CD4-positive, alpha-beta memory T cell (primary cell): ENCODE measurements at regions not wholly inside any gene's neighbourhood (a gene's known extent, or its start where the extent isn't known, plus 50 kb on each side); places are given as distances from the start of the nearest gene placed in this dataset.

Source experiments
- CTCF ChIA-PET: fragments of 350-600 bp; sonication (Branson Sonifier 250); formaldehyde crosslinking; loops from one replicate; lab custom pipeline; 2021; ENCODE audit warnings: inconsistent platforms; ENCODE audit not compliant: partially characterized antibody; lab: Charles Lee
- POLR2A ChIA-PET: fragments of 350-600 bp; sonication (Branson Sonifier 250); formaldehyde crosslinking; loops from one replicate; lab custom pipeline; 2021; ENCODE audit not compliant: partially characterized antibody; lab: Charles Lee
- DNase-seq, 5 donors: peaks; one replicate each; pipeline versions ENCODE4 v3.0.0 to v3.0.0-alpha.2; 2020 to 2022; ENCODE audit warnings: mixed read lengths in 1 of 5
- H3K27ac ChIP-seq: one replicate; pipeline ENCODE4 v1.7.0; 2013; ENCODE audit warnings: low read depth, low read length
- H3K27me3 ChIP-seq: 2 replicates; pipeline ENCODE4 v1.7.0; 2013; ENCODE audit warnings: mild to moderate bottlenecking, low read length, moderate library complexity; ENCODE audit not compliant: insufficient read depth
- H3K36me3 ChIP-seq: 2 replicates; pipeline ENCODE4 v1.7.0; 2013; ENCODE audit warnings: mild to moderate bottlenecking, low read length, moderate library complexity; ENCODE audit not compliant: insufficient read depth
- H3K4me1 ChIP-seq: 2 replicates; pipeline ENCODE4 v1.7.0; 2013; ENCODE audit warnings: mild to moderate bottlenecking, low read length, moderate library complexity; ENCODE audit not compliant: insufficient read depth
- H3K4me3 ChIP-seq, 2 donors: one replicate each; pipeline ENCODE4 v1.7.0; 2013; ENCODE audit warnings: low read length in 2 of 2, mild to moderate bottlenecking in 1 of 2
- H3K9me3 ChIP-seq, 2 donors: one replicate each; pipeline ENCODE4 v1.7.0; 2013; ENCODE audit warnings: low read length in 2 of 2, control low read depth in 1 of 2; ENCODE audit not compliant: control insufficient read depth in 1 of 2
- H3K27ac Mint-ChIP-seq, 7 donors: one replicate each; pipeline ENCODE4 v1.8.0; 2020 to 2021; ENCODE audit warnings: mixed read lengths in 7 of 7, mild to moderate bottlenecking in 6 of 7, inconsistent platforms in 3 of 7, moderate library complexity in 3 of 7
- H3K27me3 Mint-ChIP-seq, 2 donors: one replicate each; pipeline ENCODE4 v1.8.0; 2020 to 2021; ENCODE audit warnings: mixed read lengths in 2 of 2
- H3K36me3 Mint-ChIP-seq, 2 donors: one replicate each; pipeline ENCODE4 v1.8.0; 2020 to 2021; ENCODE audit warnings: mixed read lengths in 2 of 2, inconsistent platforms in 1 of 2, mild to moderate bottlenecking in 1 of 2
- H3K4me1 Mint-ChIP-seq, 4 donors: one replicate each; pipeline ENCODE4 v1.8.0; 2020 to 2021; ENCODE audit warnings: mixed read lengths in 4 of 4, mild to moderate bottlenecking in 1 of 4
- H3K4me3 Mint-ChIP-seq, 8 donors: one replicate each; pipeline ENCODE4 v1.8.0; 2020 to 2021; ENCODE audit warnings: mixed read lengths in 8 of 8, mild to moderate bottlenecking in 7 of 8, moderate library complexity in 6 of 8, inconsistent platforms in 3 of 8
- H3K9me3 Mint-ChIP-seq, 8 donors: one replicate each; pipeline ENCODE4 v1.8.0; 2020 to 2021; ENCODE audit warnings: mixed read lengths in 8 of 8, mild to moderate bottlenecking in 5 of 8, inconsistent platforms in 3 of 8, moderate library complexity in 1 of 8
- intact Hi-C: fragments of 100-400 bp; cut with micrococcal nuclease; formaldehyde crosslinking; loops from one replicate; pipeline ENCODE4 v1.15.1; 2023

DNA sequence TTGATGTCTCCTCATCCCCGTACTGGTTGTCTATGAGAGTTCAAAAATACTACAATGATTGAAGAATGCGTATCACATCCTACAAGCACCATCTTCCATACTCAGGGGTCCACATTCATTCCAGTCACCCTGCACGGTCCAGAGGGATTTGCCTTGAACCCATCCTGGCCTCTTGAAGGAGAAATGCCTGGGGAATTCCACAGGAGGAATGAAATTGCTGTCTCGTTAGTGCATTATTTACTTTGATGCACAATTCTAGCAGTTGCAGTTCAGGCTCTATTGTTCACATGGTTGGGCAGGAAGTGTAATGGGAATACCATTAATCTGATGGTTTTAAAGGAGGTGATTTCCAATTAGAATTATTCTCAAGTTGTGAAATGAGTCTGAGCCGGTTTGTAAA lies 369.1 kb upstream of the XYLT1 start:
- no peak overlapping the region for H3K27ac ChIP-seq
- no peak for DNase-seq
- Mint-ChIP-seq H3K9me3 (peaks cover 0 to 3% (median 0%) of the 10 kb centered on the region in 8 donors), H3K36me3 (no peaks in the 10 kb centered on the region), H3K27ac (no peak overlapping the region), H3K4me3 (no peak overlapping the region), H3K4me1 (peaks cover 0 to 2% (median 0%) of the 10 kb centered on the region in 4 donors), H3K27me3 (peaks cover 3 to 5% of the 10 kb centered on the region in 2 donors)
- H3K9me3 ChIP-seq = no peaks in the 10 kb centered on the region
- POLR2A ChIA-PET = no interaction called here
- intact Hi-C loops = no loop called here
- no peaks in the 10 kb centered on the region for H3K36me3 ChIP-seq
- no peaks in the 10 kb centered on the region for H3K27me3 ChIP-seq
- CTCF ChIA-PET = no interaction called here
- no peak overlapping the region for H3K4me3 ChIP-seq
- H3K4me1 ChIP-seq = no peaks in the 10 kb centered on the region

DNA sequence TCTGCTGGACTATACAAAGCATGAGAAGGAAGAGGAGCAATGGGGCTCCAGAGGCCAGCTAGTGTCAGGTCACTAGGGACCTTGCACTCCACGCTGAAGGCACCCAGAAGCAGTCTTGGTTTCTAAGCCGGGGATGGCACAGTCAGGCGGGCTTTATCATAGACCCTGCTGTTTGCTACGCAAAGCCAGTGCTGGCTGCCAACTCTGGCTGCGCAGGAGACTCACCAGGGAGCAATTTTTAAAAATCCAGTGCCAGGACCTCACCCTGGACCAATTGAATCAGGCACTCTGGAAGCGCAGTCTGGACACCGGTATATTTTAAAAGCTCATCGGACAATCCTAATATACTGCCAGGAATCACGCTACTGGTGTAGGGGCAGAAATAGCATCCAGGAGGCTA lies 368.5 kb upstream of the XYLT1 start:
- Mint-ChIP-seq H3K27ac (no peak overlapping the region), H3K9me3 (peaks cover 0 to 3% (median 0%) of the 10 kb centered on the region in 8 donors), H3K4me1 (peaks cover 0 to 2% (median 0%) of the 10 kb centered on the region in 4 donors), H3K36me3 (no peaks in the 10 kb centered on the region), H3K4me3 (no peak overlapping the region), H3K27me3 (peaks cover 4 to 8% of the 10 kb centered on the region in 2 donors)
- Histone ChIP-seq H3K4me1 (no peaks in the 10 kb centered on the region), H3K4me3 (no peak overlapping the region), H3K9me3 (no peaks in the 10 kb centered on the region), H3K27ac (no peak overlapping the region), H3K36me3 (no peaks in the 10 kb centered on the region), H3K27me3 (no peaks in the 10 kb centered on the region)
- intact Hi-C loops = no loop called here
- POLR2A ChIA-PET = no interaction called here
- CTCF ChIA-PET = no interaction called here
- no peak for DNase-seq

DNA sequence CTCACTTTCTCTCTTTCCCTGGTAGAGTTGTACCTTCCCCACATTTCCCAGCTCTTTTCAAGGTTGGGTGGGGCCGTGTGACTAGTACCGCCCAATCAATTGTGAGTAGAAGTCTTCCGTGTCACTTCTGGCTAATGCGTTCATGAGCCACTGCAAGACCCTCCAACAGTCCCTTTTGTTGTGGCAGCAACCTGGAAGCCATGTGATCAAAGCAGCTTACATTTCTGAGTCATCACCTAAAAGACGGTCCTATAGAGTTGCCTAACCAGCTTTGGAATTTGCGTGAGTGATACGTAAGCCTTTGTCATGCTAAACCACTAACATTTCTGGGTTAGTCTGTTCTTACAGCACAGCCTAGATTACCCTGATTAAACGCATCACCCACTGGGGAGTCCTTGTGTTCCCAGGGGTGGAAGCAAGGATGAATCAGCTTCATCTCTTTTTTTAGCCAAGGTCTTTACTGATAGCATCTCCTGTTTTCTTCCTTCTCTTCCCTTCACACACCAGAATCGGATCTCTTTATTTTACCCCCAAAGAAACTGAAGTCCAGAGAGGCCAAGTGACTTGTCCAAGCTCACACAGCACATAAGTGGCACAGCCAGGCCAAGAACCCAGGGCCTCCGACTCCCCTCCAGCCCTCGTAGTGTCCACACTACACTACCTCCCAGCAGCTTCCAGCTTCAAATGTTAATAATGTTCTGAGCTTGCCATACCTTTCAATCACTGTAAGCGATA lies 366.3 kb upstream of the XYLT1 start:
- Histone ChIP-seq H3K27me3 (no peaks in the 10 kb centered on the region), H3K4me3 (no peak overlapping the region), H3K27ac (no peak overlapping the region), H3K36me3 (no peaks in the 10 kb centered on the region), H3K9me3 (no peaks in the 10 kb centered on the region), H3K4me1 (no peaks in the 10 kb centered on the region)
- Mint-ChIP-seq H3K27me3 (peaks cover 4 to 9% of the 10 kb centered on the region in 2 donors), H3K4me3 (no peak overlapping the region), H3K9me3 (no peaks in the 10 kb centered on the region), H3K4me1 (peaks cover 0 to 2% (median 0%) of the 10 kb centered on the region in 4 donors), H3K36me3 (no peaks in the 10 kb centered on the region), H3K27ac (no peak overlapping the region)
- intact Hi-C loops = no loop called here
- CTCF ChIA-PET = no interaction called here
- POLR2A ChIA-PET = no interaction called here
- DNase-seq = no peak

DNA sequence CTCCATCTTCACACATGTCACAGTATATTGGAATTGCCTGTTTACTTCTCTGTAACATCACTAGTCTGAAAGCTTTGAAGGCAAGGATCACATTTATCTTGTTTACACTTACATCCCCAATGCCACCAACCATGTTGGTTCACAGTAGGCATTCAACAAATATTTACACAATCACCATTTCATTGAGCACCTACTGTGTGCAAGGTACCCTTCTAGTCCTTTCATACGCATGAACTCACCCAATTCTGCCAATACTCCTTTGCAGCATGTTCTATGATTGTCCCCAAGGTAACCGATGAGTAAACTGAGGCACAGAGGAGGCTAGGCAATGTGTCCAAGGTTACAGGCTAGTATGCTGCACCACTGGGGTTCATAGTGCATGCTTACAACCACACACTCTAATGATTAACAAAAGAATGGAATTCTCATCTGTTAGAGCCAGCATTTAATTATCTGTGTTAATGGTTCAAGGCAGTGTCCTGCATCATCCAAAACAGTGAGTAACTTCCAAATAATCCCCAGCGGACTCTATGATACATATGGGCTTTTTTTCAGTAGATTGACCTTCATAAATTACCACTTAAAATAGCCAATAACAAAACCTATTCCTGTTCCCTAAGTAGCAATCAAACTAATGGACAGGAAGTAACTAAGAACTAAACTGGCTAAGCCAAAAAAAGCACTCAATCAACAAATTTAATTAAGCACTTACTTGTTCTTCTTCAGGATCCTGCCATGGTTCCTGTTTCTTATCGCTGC lies 364.5 kb upstream of the XYLT1 start:
- no peak for DNase-seq
- Histone ChIP-seq H3K27me3 (no peaks in the 10 kb centered on the region), H3K36me3 (no peaks in the 10 kb centered on the region), H3K4me1 (no peaks in the 10 kb centered on the region), H3K4me3 (no peak overlapping the region), H3K9me3 (no peaks in the 10 kb centered on the region), H3K27ac (no peak overlapping the region)
- Mint-ChIP-seq H3K9me3 (no peaks in the 10 kb centered on the region), H3K4me1 (no peaks in the 10 kb centered on the region), H3K27me3 (peaks cover 4 to 9% of the 10 kb centered on the region in 2 donors), H3K27ac (no peak overlapping the region), H3K4me3 (no peak overlapping the region), H3K36me3 (no peaks in the 10 kb centered on the region)
- intact Hi-C loops = no loop called here
- CTCF ChIA-PET = no interaction called here
- POLR2A ChIA-PET = no interaction called here

DNA sequence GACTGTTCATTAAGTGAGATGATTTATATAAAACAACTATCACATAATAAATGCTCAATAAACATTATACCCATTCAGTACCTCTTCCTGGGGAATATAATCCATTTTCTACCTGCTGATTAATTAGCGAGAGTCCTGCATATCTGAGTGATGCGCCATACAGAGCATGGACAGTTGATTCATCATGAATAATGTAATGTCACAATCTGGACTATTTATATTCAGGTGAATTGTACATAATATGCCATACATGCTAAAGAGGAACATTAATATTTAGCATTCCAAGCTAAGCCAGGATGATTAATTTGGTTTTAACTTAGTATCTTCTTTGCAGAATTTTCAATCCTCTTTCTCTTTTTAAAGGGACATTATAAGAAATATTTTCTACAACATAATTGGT lies 362.0 kb upstream of the XYLT1 start:
- intact Hi-C loops = no loop called here
- CTCF ChIA-PET = no interaction called here
- no peaks in the 10 kb centered on the region for H3K4me1 Mint-ChIP-seq

DNA sequence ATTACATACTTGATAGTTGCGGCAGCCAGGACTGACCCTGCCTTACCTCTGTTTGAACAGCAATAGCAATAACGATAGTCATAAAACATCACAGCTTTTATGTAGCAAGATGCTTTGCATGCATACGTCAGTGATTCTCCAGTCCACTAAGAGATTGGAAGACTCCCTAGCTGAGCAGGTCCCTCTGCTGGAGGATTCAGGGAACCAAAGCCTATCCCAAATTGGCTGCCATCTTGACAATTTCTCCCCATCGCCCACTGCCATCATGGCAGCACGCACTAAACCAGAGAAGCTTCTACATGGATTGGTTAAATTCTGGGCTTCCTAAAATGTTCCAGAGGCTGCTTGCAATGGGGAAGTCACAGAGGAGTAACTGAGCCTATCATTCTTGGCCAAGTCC lies 360.6 kb upstream of the XYLT1 start:
- Mint-ChIP-seq H3K36me3 (no peaks in the 10 kb centered on the region), H3K9me3 (no peaks in the 10 kb centered on the region), H3K4me3 (no peak overlapping the region), H3K27ac (no peak overlapping the region), H3K27me3 (peaks cover 4% of the 10 kb centered on the region in 2 donors), H3K4me1 (no peaks in the 10 kb centered on the region)
- DNase-seq = no peak
- POLR2A ChIA-PET = no interaction called here
- Histone ChIP-seq H3K27me3 (no peaks in the 10 kb centered on the region), H3K4me3 (no peak overlapping the region), H3K36me3 (no peaks in the 10 kb centered on the region), H3K9me3 (no peaks in the 10 kb centered on the region), H3K4me1 (no peaks in the 10 kb centered on the region), H3K27ac (no peak overlapping the region)
- intact Hi-C loops = no loop called here
- CTCF ChIA-PET = no interaction called here

More for the DNA sequence above, 362.0 kb upstream of the XYLT1 start:
- H3K27me3 Mint-ChIP-seq = peaks cover 4% of the 10 kb centered on the region in 2 donors
- no peaks in the 10 kb centered on the region for H3K9me3 Mint-ChIP-seq
- POLR2A ChIA-PET = no interaction called here
- H3K4me3 Mint-ChIP-seq = no peak overlapping the region
- H3K27ac Mint-ChIP-seq = no peak overlapping the region
- no peaks in the 10 kb centered on the region for H3K9me3 ChIP-seq
- no peak overlapping the region for H3K4me3 ChIP-seq
- no peaks in the 10 kb centered on the region for H3K27me3 ChIP-seq
- H3K27ac ChIP-seq = no peak overlapping the region
- no peaks in the 10 kb centered on the region for H3K4me1 ChIP-seq
- H3K36me3 ChIP-seq = no peaks in the 10 kb centered on the region
- no peaks in the 10 kb centered on the region for H3K36me3 Mint-ChIP-seq
- DNase-seq = no peak

DNA sequence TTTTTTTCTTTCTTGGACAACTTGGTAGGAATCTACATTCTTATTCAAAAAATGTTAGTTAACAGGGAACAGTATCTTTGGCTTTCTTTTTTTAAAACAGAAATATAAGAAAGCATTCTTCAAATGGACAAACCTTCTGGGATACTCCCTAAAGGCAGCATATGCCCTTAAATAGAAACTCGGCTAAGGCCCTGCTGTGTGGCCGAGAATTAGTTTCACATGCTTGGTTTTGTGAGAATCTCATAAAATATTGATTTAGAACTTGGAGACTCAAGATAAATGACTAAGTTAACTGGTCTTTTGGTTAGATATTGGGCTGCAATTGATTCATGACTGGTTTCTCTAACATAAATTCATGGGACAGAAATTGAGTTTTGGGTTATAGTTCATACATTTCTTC lies 359.9 kb upstream of the XYLT1 start:
- Histone ChIP-seq H3K9me3 (no peaks in the 10 kb centered on the region), H3K4me3 (no peak overlapping the region), H3K27ac (no peak overlapping the region), H3K4me1 (no peaks in the 10 kb centered on the region), H3K36me3 (no peaks in the 10 kb centered on the region), H3K27me3 (no peaks in the 10 kb centered on the region)
- intact Hi-C loops = no loop called here
- Mint-ChIP-seq H3K27me3 (peaks cover 4% of the 10 kb centered on the region in 2 donors), H3K9me3 (no peaks in the 10 kb centered on the region), H3K27ac (no peak overlapping the region), H3K4me1 (no peaks in the 10 kb centered on the region), H3K36me3 (no peaks in the 10 kb centered on the region), H3K4me3 (no peak overlapping the region)
- ChIA-PET POLR2A (no interaction called here), CTCF (no interaction called here)
- DNase-seq = no peak
